IMR-90 (cell line): ENCODE measurements at regions not wholly inside any gene's neighbourhood (a gene's known extent, or its start where the extent isn't known, plus 50 kb on each side); places are given as distances from the start of the nearest gene placed in this dataset.

Experiments
- ATAC-seq: fragments of 200-7000 bp; cut with Tn5 transposase; 2 replicates; pipeline ENCODE4 v1.9.1; 2020; ENCODE audit warnings: low read depth, mild to moderate bottlenecking, moderate library complexity
- BruUV-seq: library from RNA; stranded (reverse); fragments of 400-500 nt; replicated peaks from 2 replicates; lab custom pipeline; 2021; lab: Mats Ljungman, UMichigan
- CTCF ChIA-PET: fragments of 300-600 bp; formaldehyde crosslinking; extraction: SDS; loops from one replicate; lab custom pipeline; 2021; ENCODE audit warnings: antibody characterized with exemption; lab: Yijun Ruan, JAX
- POLR2A ChIA-PET: fragments of 300-600 bp; sonication (Branson Sonifier 250); formaldehyde crosslinking; loops from one replicate; lab custom pipeline; 2022; ENCODE audit warnings: antibody characterized with exemption; ENCODE audit not compliant: unreplicated experiment; lab: Charles Lee
- DNase-seq: peaks from one replicate; pipeline ENCODE4 v3.0.0; 2013
- H2AFZ ChIP-seq: replicated peaks from 2 replicates; pipeline ENCODE3; 2013; ENCODE audit warnings: low read length, mild to moderate bottlenecking; ENCODE audit not compliant: poor library complexity
- H2AK5ac ChIP-seq: 2 replicates; pipeline ENCODE4 v1.6.1; 2013; ENCODE audit warnings: low read depth, low read length, inconsistent platforms
- H2AK9ac ChIP-seq: replicated peaks from 2 replicates; pipeline ENCODE3; 2013; ENCODE audit warnings: mild to moderate bottlenecking, low read depth, low read length, moderate library complexity; ENCODE audit not compliant: poor library complexity
- H2BK120ac ChIP-seq: 2 replicates; pipeline ENCODE4 v1.6.1; 2013; ENCODE audit warnings: low read depth, low read length, inconsistent platforms
- H2BK15ac ChIP-seq: 3 replicates; pipeline ENCODE4 v1.6.1; 2013; ENCODE audit warnings: low read depth, low read length, inconsistent platforms
- H2BK20ac ChIP-seq: 2 replicates; pipeline ENCODE4 v1.6.1; 2013; ENCODE audit warnings: low read depth, mild to moderate bottlenecking, inconsistent platforms, low read length, moderate library complexity
- H2BK5ac ChIP-seq: 2 replicates; pipeline ENCODE4 v1.6.1; 2013; ENCODE audit warnings: mild to moderate bottlenecking, low read depth, low read length, inconsistent platforms; ENCODE audit not compliant: poor library complexity, severe bottlenecking
- H3K14ac ChIP-seq: replicated peaks from 2 replicates; pipeline ENCODE4 v1.6.1; 2013; ENCODE audit warnings: low read depth, low read length, inconsistent platforms
- H3K18ac ChIP-seq: 2 replicates; pipeline ENCODE4 v1.6.1; 2013; ENCODE audit warnings: low read depth, low read length, control low read depth
- H3K23ac ChIP-seq: 2 replicates; pipeline ENCODE4 v1.6.1; 2013; ENCODE audit warnings: low read depth, low read length, inconsistent platforms
- H3K27ac ChIP-seq: 2 replicates; pipeline ENCODE4 v1.5.1; 2013; ENCODE audit warnings: mild to moderate bottlenecking, control low read depth, low read length; ENCODE audit not compliant: insufficient read depth
- H3K27me3 ChIP-seq: 2 replicates; pipeline ENCODE4 v1.6.1; 2013; ENCODE audit warnings: low read length; ENCODE audit not compliant: control insufficient read depth, insufficient read depth
- H3K36me3 ChIP-seq: 2 replicates; pipeline ENCODE4 v1.6.1; 2013; ENCODE audit warnings: low read length, mixed read lengths; ENCODE audit not compliant: control insufficient read depth, insufficient read depth
- H3K4ac ChIP-seq: 2 replicates; pipeline ENCODE4 v1.6.1; 2013; ENCODE audit warnings: low read depth, low read length, inconsistent platforms
- H3K4me1 ChIP-seq: 2 replicates; pipeline ENCODE4 v1.6.1; 2013; ENCODE audit warnings: low read length, mixed read lengths; ENCODE audit not compliant: control insufficient read depth, insufficient read depth
- H3K4me2 ChIP-seq: 2 replicates; pipeline ENCODE4 v1.6.1; 2013; ENCODE audit warnings: low read depth, mild to moderate bottlenecking, control low read depth, low read length, moderate library complexity
- H3K4me3 ChIP-seq: 2 replicates; pipeline ENCODE4 v1.5.1; 2013; ENCODE audit warnings: low read depth, mild to moderate bottlenecking, control low read depth, low read length, moderate library complexity; ENCODE audit not compliant: insufficient read depth
- H3K56ac ChIP-seq: 2 replicates; pipeline ENCODE4 v1.6.1; 2013; ENCODE audit warnings: low read length, inconsistent platforms; ENCODE audit not compliant: insufficient read depth; ENCODE audit errors: extremely low read depth
- H3K79me1 ChIP-seq, 2 experiments: 2 replicates each; pipeline ENCODE4 v1.6.1; 2013; ENCODE audit warnings: low read length in 2 of 2, inconsistent platforms in 1 of 2, low read depth in 1 of 2
- H3K9ac ChIP-seq: 2 replicates; pipeline ENCODE4 v1.6.1; 2013; ENCODE audit warnings: low read depth, low read length, control low read depth
- H3K9me1 ChIP-seq: 2 replicates; pipeline ENCODE4 v1.6.1; 2013; ENCODE audit warnings: low read length, inconsistent platforms; ENCODE audit not compliant: insufficient read depth
- H3K9me3 ChIP-seq: 2 replicates; pipeline ENCODE4 v1.6.1; 2013; ENCODE audit warnings: low read length; ENCODE audit not compliant: control insufficient read depth, insufficient read depth
- H4K20me1 ChIP-seq: 2 replicates; pipeline ENCODE4 v1.6.1; 2013; ENCODE audit warnings: low read length, inconsistent platforms; ENCODE audit not compliant: insufficient read depth
- H4K5ac ChIP-seq: 2 replicates; pipeline ENCODE4 v1.6.1; 2013; ENCODE audit warnings: mild to moderate bottlenecking, low read depth, low read length, control low read depth
- H4K8ac ChIP-seq, 2 experiments: 2 replicates each; pipeline ENCODE4 v1.6.1; 2013; ENCODE audit warnings: low read depth in 2 of 2, low read length in 2 of 2, control low read depth in 1 of 2, inconsistent platforms in 1 of 2
- H4K91ac ChIP-seq: 2 replicates; pipeline ENCODE4 v1.6.1; 2013; ENCODE audit warnings: low read depth, low read length, inconsistent platforms; ENCODE audit not compliant: insufficient read depth
- MAZ ChIP-seq: IDR thresholded peaks from 2 replicates; pipeline ENCODE4 v1.6.1; 2012; ENCODE audit warnings: low read depth, mild to moderate bottlenecking, low read length, improper control_type of control experiment, moderate library complexity, borderline replicate concordance
- WGBS, 2 experiments: methylation state at CpG; one replicate each; pipeline versions ENCODE4 v1.1.5 to v1.1.7; 2013; ENCODE audit warnings: missing lambda C conversion rate in 2 of 2; ENCODE audit not compliant: insufficient read length in 1 of 2; ENCODE audit errors: extremely low coverage in 2 of 2; 5-methylcytosine and 5-hydroxymethylcytosine counted together
- dilution Hi-C: fragments of 300-500 bp; cut with HindIII; formaldehyde crosslinking; loops from one replicate; pipeline ENCODE4 v1.14.3; 2018; ENCODE audit warnings: low sequenced_read_pairs; ENCODE audit not compliant: unreplicated experiment
- in situ Hi-C: fragments of 300-500 bp; cut with MboI; formaldehyde crosslinking; loops from 3 replicates; pipeline ENCODE4 v1.14.3; 2019; ENCODE audit warnings: low sequenced_read_pairs, inconsistent platforms, mixed read lengths
- intact Hi-C: fragments of 100-400 bp; cut with micrococcal nuclease; formaldehyde crosslinking; loops from 2 replicates; pipeline ENCODE4 v1.10.0; 2022

GRCh38 chr1:96220651-96221050 is 500.9 kb upstream of the PTBP2 start:
- H3K14ac ChIP-seq = no peak overlapping the region
- H2BK120ac ChIP-seq = no peak overlapping the region
- no peaks in the 10 kb centered on the region for H4K20me1 ChIP-seq
- H3K27ac ChIP-seq = no peak overlapping the region
- H4K8ac ChIP-seq = no peak overlapping the region
- ATAC-seq (no peak), DNase-seq (no peak)
- no peak overlapping the region for H4K91ac ChIP-seq
- ChIA-PET POLR2A (no interaction called here), CTCF (no interaction called here)
- no peaks in the 10 kb centered on the region for H3K79me1 ChIP-seq
- no peak overlapping the region for H2AK5ac ChIP-seq
- intact Hi-C loops (no loop called here), dilution Hi-C loops (no loop called here), in situ Hi-C loops (no loop called here)
- H3K4me3 ChIP-seq = no peak overlapping the region
- no peak overlapping the region for H3K4me2 ChIP-seq
- BruUV-seq = no TSS peak
- peaks cover under 1% of the 10 kb centered on the region; the same call in 1 of the 2 replicates for H3K27me3 ChIP-seq
- H3K18ac ChIP-seq = no peak overlapping the region
- H3K9ac ChIP-seq = no peak overlapping the region
- H2AFZ ChIP-seq = no peak overlapping the region
- no peak overlapping the region for H3K4ac ChIP-seq
- no peak overlapping the region for H2BK15ac ChIP-seq
- no peak overlapping the region for H4K5ac ChIP-seq
- no CpG with 5 or more reads among the region's 3 CpGs for WGBS, 2 experiments
- no peaks in the 10 kb centered on the region for H3K9me1 ChIP-seq
- H3K9me3 ChIP-seq = no peaks in the 10 kb centered on the region
- H2BK20ac ChIP-seq = no peak overlapping the region
- H3K23ac ChIP-seq = no peak overlapping the region
- H3K36me3 ChIP-seq = no peaks in the 10 kb centered on the region
- no peaks in the 10 kb centered on the region for H3K4me1 ChIP-seq
- H2BK5ac ChIP-seq = no peak overlapping the region
- no peak for TF ChIP-seq MAZ
- no peak overlapping the region for H2AK9ac ChIP-seq
- no peak overlapping the region for H3K56ac ChIP-seq
